Type B pancreatic cell (in vitro differentiated cells): ENCODE measurements at regions not wholly inside any gene's neighbourhood (a gene's known extent, or its start where the extent isn't known, plus 50 kb on each side); places are given as distances from the start of the nearest gene placed in this dataset.

Experiments
- DNase-seq: peaks from one replicate; pipeline ENCODE4 v3.0.0; 2021; ENCODE audit warnings: mixed read lengths; ENCODE audit not compliant: unreplicated experiment; ENCODE audit errors: extremely low spot score
- H3K27ac Mint-ChIP-seq: 2 replicates; pipeline ENCODE4 v1.8.0; 2021; ENCODE audit warnings: mild to moderate bottlenecking, mixed read lengths
- H3K27me3 Mint-ChIP-seq: 2 replicates; pipeline ENCODE4 v1.8.0; 2021; ENCODE audit warnings: mixed read lengths
- H3K36me3 Mint-ChIP-seq: 2 replicates; pipeline ENCODE4 v1.8.0; 2021; ENCODE audit warnings: mixed read lengths
- H3K4me1 Mint-ChIP-seq: one replicate; pipeline ENCODE4 v1.8.0; 2021; ENCODE audit warnings: mixed read lengths; ENCODE audit not compliant: unreplicated experiment
- H3K4me3 Mint-ChIP-seq: 2 replicates; pipeline ENCODE4 v1.8.0; 2021; ENCODE audit warnings: mild to moderate bottlenecking, mixed read lengths
- H3K9me3 Mint-ChIP-seq: 2 replicates; pipeline ENCODE4 v1.8.0; 2021; ENCODE audit warnings: mixed read lengths
- CTCF ChIP-seq: fragments of 200-600 bp; sonication (generic); conservative IDR thresholded peaks from 2 replicates; pipeline ENCODE4 v1.5.0; 2021; ENCODE audit warnings: antibody characterized with exemption, mild to moderate bottlenecking

- no peak for DNase-seq
- Mint-ChIP-seq H3K9me3 (no peaks in the 10 kb centered on the region), H3K27me3 (peaks cover 17% of the 10 kb centered on the region), H3K27ac (no peak overlapping the region), H3K4me1 (no peaks in the 10 kb centered on the region), H3K4me3 (no peak overlapping the region), H3K36me3 (no peaks in the 10 kb centered on the region)
- TF ChIP-seq CTCF, result no peak
Observed at GRCh38 chr3:71998995-71999673, 214.2 kb upstream of the PROK2 start.

DNA sequence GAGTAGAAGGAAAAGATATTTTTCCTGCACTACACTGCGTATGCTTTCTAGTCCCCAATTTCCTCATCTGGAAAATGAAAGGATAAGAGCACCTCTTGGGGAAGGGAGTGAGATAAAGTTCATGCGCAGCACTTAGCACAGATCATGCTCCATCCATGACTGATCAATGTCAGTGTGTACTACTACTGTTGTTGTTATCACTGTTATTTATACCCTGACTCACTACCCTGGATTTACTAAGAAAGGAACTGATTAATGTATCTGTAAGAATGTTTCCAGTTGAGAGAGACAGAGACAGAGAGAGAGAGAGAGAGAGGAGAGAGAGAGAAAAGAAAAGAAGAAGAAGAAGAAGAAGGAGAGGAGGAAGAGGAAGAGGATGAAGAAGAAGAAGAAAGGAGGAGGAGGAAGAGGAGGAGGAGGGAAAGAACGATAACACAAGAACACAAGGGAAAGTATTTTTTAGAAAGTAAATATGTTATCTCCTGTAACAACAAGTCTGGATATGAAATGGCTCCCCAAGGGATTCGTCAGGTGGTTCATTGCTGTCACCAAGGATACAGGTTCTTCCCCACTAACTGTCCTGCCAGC, 212.2 kb upstream of the PROK2 start:
- H3K9me3 Mint-ChIP-seq, result no peaks in the 10 kb centered on the region
- no peaks in the 10 kb centered on the region for H3K4me1 Mint-ChIP-seq
- no peaks in the 10 kb centered on the region for H3K36me3 Mint-ChIP-seq
- H3K27ac Mint-ChIP-seq, result no peak overlapping the region
- peaks cover 20% of the 10 kb centered on the region for H3K27me3 Mint-ChIP-seq
- H3K4me3 Mint-ChIP-seq, result no peak overlapping the region
- no peak for DNase-seq
- no peak for TF ChIP-seq CTCF

GRCh38 chr3:71994906-71995305, 210.0 kb upstream of the PROK2 start:
- peaks cover 20% of the 10 kb centered on the region for H3K27me3 Mint-ChIP-seq
- H3K36me3 Mint-ChIP-seq, result no peaks in the 10 kb centered on the region
- no peaks in the 10 kb centered on the region for H3K4me1 Mint-ChIP-seq
- DNase-seq, result no peak
- H3K9me3 Mint-ChIP-seq, result no peaks in the 10 kb centered on the region
- no peak overlapping the region for H3K4me3 Mint-ChIP-seq
- no peak overlapping the region for H3K27ac Mint-ChIP-seq
- TF ChIP-seq CTCF, result no peak

- DNase-seq, result no peak
- Mint-ChIP-seq H3K4me3 (no peak overlapping the region), H3K36me3 (no peaks in the 10 kb centered on the region), H3K4me1 (no peaks in the 10 kb centered on the region), H3K9me3 (no peaks in the 10 kb centered on the region), H3K27me3 (peaks cover 20% of the 10 kb centered on the region), H3K27ac (no peak overlapping the region)
- TF ChIP-seq CTCF, result no peak
Observed at GRCh38 chr3:71994203-71994602, 209.3 kb upstream of the PROK2 start.

DNA sequence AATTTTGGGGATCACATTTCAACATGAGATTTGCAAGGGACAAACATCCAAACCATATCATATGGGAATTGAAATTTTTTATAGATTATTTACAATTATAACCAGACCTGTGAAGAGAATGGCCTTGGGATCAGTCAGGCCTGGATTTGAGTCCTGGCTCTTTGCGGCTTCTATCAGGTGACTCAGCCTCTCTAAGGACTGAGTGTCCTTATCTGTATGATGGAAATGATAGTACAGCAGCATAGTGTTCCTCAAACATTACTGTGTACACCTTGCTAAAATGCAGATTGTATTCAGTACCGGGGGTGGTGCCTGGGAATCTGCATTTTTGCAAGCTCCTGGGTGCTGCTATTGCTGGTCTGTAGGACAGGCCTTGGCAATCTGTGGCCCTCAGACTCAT, 206.7 kb upstream of the PROK2 start:
- Mint-ChIP-seq H3K4me1 (peaks cover 5% of the 10 kb centered on the region), H3K4me3 (no peak overlapping the region), H3K27ac (no peak overlapping the region), H3K36me3 (no peaks in the 10 kb centered on the region), H3K27me3 (peaks cover 8% of the 10 kb centered on the region), H3K9me3 (no peaks in the 10 kb centered on the region)
- TF ChIP-seq CTCF, result no peak
- no peak for DNase-seq
